ENCODE measurements at regions not wholly inside any gene's neighbourhood (a gene's known extent, or its start where the extent isn't known, plus 50 kb on each side); places are given as distances from the start of the nearest gene placed in this dataset.
"Not testable (repeated sequence)": the region's sequence is repeated elsewhere in the genome, so short reads cannot be mapped to it uniquely, and the experiment has no call there.

- not testable (repeated sequence) for TF ChIP-seq CTCF (IDR thresholded peaks at IDR 0.05 in 2 of 3, conservative IDR thresholded peaks at IDR 0.05 in 1 of 3; ENCODE audit: borderline replicate concordance in 1 of 3, insufficient read depth in 1 of 3, low read depth in 2 of 3, low read length in 2 of 3); POLR2A (IDR thresholded peaks at IDR 0.05; ENCODE audit: borderline replicate concordance, extremely low read depth, insufficient read depth, insufficient read length); ZFX (IDR thresholded peaks at IDR 0.05); SP1 (IDR thresholded peaks at IDR 0.05; ENCODE audit: low read depth); CEBPB (IDR thresholded peaks at IDR 0.05; ENCODE audit: low read depth)
Measured at GRCh38 chr7:76879733-76880288, 152.3 kb downstream of the SPDYE17 start.

Measured in HCT116 (cell line).